HG03565 (cell line): ENCODE measurements at regions not wholly inside any gene's neighbourhood (a gene's known extent, or its start where the extent isn't known, plus 50 kb on each side); places are given as distances from the start of the nearest gene placed in this dataset.

ENCODE experiments used
- ATAC-seq: cut with Tn5 transposase; IDR thresholded peaks from one replicate; pipeline ENCODE4 v1.9.1; 2021; ENCODE audit warnings: mild to moderate bottlenecking, moderate library complexity; ENCODE audit not compliant: unreplicated experiment

GRCh38 chr16:73610160-73610559, 562.2 kb upstream of the ZFHX3 start:
- ATAC-seq = no peak

- ATAC-seq = no peak
Measured at GRCh38 chr16:73608911-73609310, 561.0 kb upstream of the ZFHX3 start.

GRCh38 chr16:73605309-73605708, 557.4 kb upstream of the ZFHX3 start:
- ATAC-seq = no peak

GRCh38 chr16:73601911-73602310, 554.0 kb upstream of the ZFHX3 start:
- ATAC-seq = peak; percentile 80

GRCh38 chr16:73599870-73600269, 551.9 kb upstream of the ZFHX3 start:
- no peak for ATAC-seq

- ATAC-seq = no peak
Measured at GRCh38 chr16:73599351-73599750, 551.4 kb upstream of the ZFHX3 start.

- ATAC-seq = no peak
Measured at GRCh38 chr16:73584157-73584556, 536.2 kb upstream of the ZFHX3 start.

- no peak for ATAC-seq
Measured at GRCh38 chr16:73572135-73572828, 524.4 kb upstream of the ZFHX3 start.

- ATAC-seq = no peak
Measured at GRCh38 chr16:73569266-73569980, 521.5 kb upstream of the ZFHX3 start.

GRCh38 chr16:73568769-73569168, 520.8 kb upstream of the ZFHX3 start:
- ATAC-seq = no peak

- ATAC-seq = no peak
Measured at GRCh38 chr16:73565925-73566324, 518.0 kb upstream of the ZFHX3 start.

GRCh38 chr16:73565263-73565662, 517.3 kb upstream of the ZFHX3 start:
- no peak for ATAC-seq

GRCh38 chr16:73563709-73564108, 515.8 kb upstream of the ZFHX3 start:
- ATAC-seq = no peak

GRCh38 chr16:73560497-73560896, 512.6 kb upstream of the ZFHX3 start:
- no peak for ATAC-seq

GRCh38 chr16:73558219-73558618, 510.3 kb upstream of the ZFHX3 start:
- peak; percentile 53 for ATAC-seq

GRCh38 chr16:73553941-73554660, 506.2 kb upstream of the ZFHX3 start:
- ATAC-seq = no peak

- no peak for ATAC-seq
Measured at GRCh38 chr16:73549984-73550631, 502.2 kb upstream of the ZFHX3 start.

GRCh38 chr16:73547552-73548403, 499.9 kb upstream of the ZFHX3 start:
- ATAC-seq = no peak

GRCh38 chr16:73546341-73546845, 498.5 kb upstream of the ZFHX3 start:
- no peak for ATAC-seq

- no peak for ATAC-seq
Measured at GRCh38 chr16:73545755-73546154, 497.8 kb upstream of the ZFHX3 start.
